Mucosa of rectum (tissue), 2 donors: ENCODE measurements at regions not wholly inside any gene's neighbourhood (a gene's known extent, or its start where the extent isn't known, plus 50 kb on each side); places are given as distances from the start of the nearest gene placed in this dataset.

Experiments
- H3K27ac ChIP-seq, 2 donors: one replicate each; pipeline ENCODE4 v1.7.0; 2013; ENCODE audit warnings: inconsistent platforms in 2 of 2, low read depth in 2 of 2, low read length in 2 of 2
- H3K27me3 ChIP-seq, 2 donors: one replicate each; pipeline ENCODE4 v1.7.0; 2013; ENCODE audit warnings: low read length in 2 of 2; ENCODE audit not compliant: control insufficient read depth in 2 of 2, insufficient read depth in 2 of 2
- H3K36me3 ChIP-seq, 2 donors: one replicate each; pipeline ENCODE4 v1.7.0; 2013; ENCODE audit warnings: low read length in 2 of 2; ENCODE audit not compliant: control insufficient read depth in 2 of 2, insufficient read depth in 2 of 2
- H3K4me1 ChIP-seq, 2 donors: one replicate each; pipeline ENCODE4 v1.7.0; 2013; ENCODE audit warnings: low read length in 2 of 2, mild to moderate bottlenecking in 1 of 2; ENCODE audit not compliant: control insufficient read depth in 2 of 2, insufficient read depth in 2 of 2
- H3K4me3 ChIP-seq, 2 donors: one replicate each; pipeline ENCODE4 v1.7.0; 2013; ENCODE audit warnings: low read length in 2 of 2
- H3K9ac ChIP-seq, 2 donors: one replicate each; pipeline ENCODE4 v1.7.0; 2013; ENCODE audit warnings: low read length in 2 of 2, low read depth in 1 of 2, mild to moderate bottlenecking in 1 of 2
- H3K9me3 ChIP-seq, 2 donors: one replicate each; pipeline ENCODE4 v1.7.0; 2013; ENCODE audit warnings: low read length in 2 of 2; ENCODE audit not compliant: control insufficient read depth in 2 of 2
- donor health status: healthy.
- donor health status: Normal muscosa, but diverticular disease.

- H3K27me3 ChIP-seq: no peaks in the 10 kb centered on the region
- no peaks in the 10 kb centered on the region for H3K4me1 ChIP-seq
- no peaks in the 10 kb centered on the region for H3K36me3 ChIP-seq
- no peak overlapping the region for H3K27ac ChIP-seq
- no peak overlapping the region for H3K4me3 ChIP-seq
- H3K9me3 ChIP-seq: no peaks in the 10 kb centered on the region
- H3K9ac ChIP-seq: no peak overlapping the region
Measured at GRCh38 chr17:71914042-71914441, 206.8 kb upstream of the SOX9 start.

GRCh38 chr17:71914812-71915211 lies 206.0 kb upstream of the SOX9 start:
- H3K4me1 ChIP-seq: no peaks in the 10 kb centered on the region
- no peaks in the 10 kb centered on the region for H3K36me3 ChIP-seq
- no peak overlapping the region for H3K27ac ChIP-seq
- no peak overlapping the region for H3K4me3 ChIP-seq
- H3K9ac ChIP-seq: no peak overlapping the region
- no peaks in the 10 kb centered on the region for H3K27me3 ChIP-seq
- H3K9me3 ChIP-seq: no peaks in the 10 kb centered on the region

GRCh38 chr17:71917715-71918114 lies 203.1 kb upstream of the SOX9 start:
- Histone ChIP-seq H3K27me3 (no peaks in the 10 kb centered on the region), H3K27ac (no peak overlapping the region), H3K9me3 (no peaks in the 10 kb centered on the region), H3K36me3 (no peaks in the 10 kb centered on the region), H3K9ac (no peak overlapping the region), H3K4me1 (no peaks in the 10 kb centered on the region), H3K4me3 (no peak overlapping the region)

- Histone ChIP-seq H3K4me3 (no peak overlapping the region), H3K27me3 (no peaks in the 10 kb centered on the region), H3K9me3 (no peaks in the 10 kb centered on the region), H3K36me3 (no peaks in the 10 kb centered on the region), H3K9ac (no peak overlapping the region), H3K27ac (no peak overlapping the region), H3K4me1 (no peaks in the 10 kb centered on the region)
Measured at GRCh38 chr17:71919186-71919585, 201.6 kb upstream of the SOX9 start.

- Histone ChIP-seq H3K4me1 (no peaks in the 10 kb centered on the region), H3K9me3 (no peaks in the 10 kb centered on the region), H3K36me3 (no peaks in the 10 kb centered on the region), H3K27me3 (no peaks in the 10 kb centered on the region), H3K27ac (no peak overlapping the region), H3K9ac (no peak overlapping the region), H3K4me3 (no peak overlapping the region)
Measured at GRCh38 chr17:71919896-71920295, 200.9 kb upstream of the SOX9 start.

- Histone ChIP-seq H3K27ac (no peak overlapping the region), H3K36me3 (no peaks in the 10 kb centered on the region), H3K4me3 (no peak overlapping the region), H3K4me1 (no peaks in the 10 kb centered on the region), H3K27me3 (no peaks in the 10 kb centered on the region), H3K9ac (no peak overlapping the region), H3K9me3 (no peaks in the 10 kb centered on the region)
Measured at GRCh38 chr17:71921796-71922195, 199.0 kb upstream of the SOX9 start.

GRCh38 chr17:71922439-71922838 lies 198.4 kb upstream of the SOX9 start:
- H3K4me1 ChIP-seq: no peaks in the 10 kb centered on the region
- no peaks in the 10 kb centered on the region for H3K36me3 ChIP-seq
- H3K27me3 ChIP-seq: no peaks in the 10 kb centered on the region
- no peak overlapping the region for H3K4me3 ChIP-seq
- H3K9me3 ChIP-seq: no peaks in the 10 kb centered on the region
- H3K9ac ChIP-seq: no peak overlapping the region
- H3K27ac ChIP-seq: no peak overlapping the region

- H3K27me3 ChIP-seq: no peaks in the 10 kb centered on the region
- H3K4me3 ChIP-seq: no peak overlapping the region
- H3K36me3 ChIP-seq: no peaks in the 10 kb centered on the region
- no peak overlapping the region for H3K9ac ChIP-seq
- no peaks in the 10 kb centered on the region for H3K9me3 ChIP-seq
- no peak overlapping the region for H3K27ac ChIP-seq
- H3K4me1 ChIP-seq: no peaks in the 10 kb centered on the region
Measured at GRCh38 chr17:71926746-71927398, 193.9 kb upstream of the SOX9 start.

GRCh38 chr17:71933306-71933705 lies 187.5 kb upstream of the SOX9 start:
- no peak overlapping the region for H3K27ac ChIP-seq
- no peak overlapping the region for H3K9ac ChIP-seq
- no peaks in the 10 kb centered on the region for H3K9me3 ChIP-seq
- H3K27me3 ChIP-seq: no peaks in the 10 kb centered on the region
- H3K4me1 ChIP-seq: no peaks in the 10 kb centered on the region
- H3K4me3 ChIP-seq: no peak overlapping the region
- no peaks in the 10 kb centered on the region for H3K36me3 ChIP-seq

GRCh38 chr17:71934520-71934919 lies 186.3 kb upstream of the SOX9 start:
- Histone ChIP-seq H3K9ac (no peak overlapping the region), H3K36me3 (no peaks in the 10 kb centered on the region), H3K27me3 (no peaks in the 10 kb centered on the region), H3K4me1 (no peaks in the 10 kb centered on the region), H3K27ac (no peak overlapping the region), H3K4me3 (no peak overlapping the region), H3K9me3 (no peaks in the 10 kb centered on the region)

GRCh38 chr17:71935341-71935740 lies 185.5 kb upstream of the SOX9 start:
- no peaks in the 10 kb centered on the region for H3K9me3 ChIP-seq
- no peak overlapping the region for H3K4me3 ChIP-seq
- H3K27ac ChIP-seq: no peak overlapping the region
- H3K9ac ChIP-seq: no peak overlapping the region
- no peaks in the 10 kb centered on the region for H3K4me1 ChIP-seq
- H3K27me3 ChIP-seq: no peaks in the 10 kb centered on the region
- H3K36me3 ChIP-seq: no peaks in the 10 kb centered on the region
